H1 (cell line): ENCODE measurements at regions not wholly inside any gene's neighbourhood (a gene's known extent, or its start where the extent isn't known, plus 50 kb on each side); places are given as distances from the start of the nearest gene placed in this dataset.

Experiments used
- CTCF ChIA-PET: fragments of 300-600 bp; sonication (Branson Sonifier 250); formaldehyde crosslinking; loops from one replicate; lab custom pipeline; 2021; ENCODE audit not compliant: partially characterized antibody; lab: Charles Lee
- POLR2A ChIA-PET: fragments of 300-600 bp; sonication (Branson Sonifier 250); formaldehyde crosslinking; loops from one replicate; lab custom pipeline; 2021; ENCODE audit warnings: inconsistent platforms; ENCODE audit not compliant: partially characterized antibody; lab: Charles Lee
- DNase-seq, 2 experiments: peaks; one replicate each; pipeline versions ENCODE4 v3.0.0 to v3.0.0-alpha.2; 2010 to 2022; ENCODE audit warnings: low spot score in 2 of 2, low read depth in 1 of 2, mixed read lengths in 1 of 2
- FAIRE-seq: peaks from 2 replicates; lab custom pipeline; 2011; peaks lifted over from hg19 to GRCh38; lab: Jason Lieb, UNC
- H2AFZ ChIP-seq: 2 replicates; pipeline ENCODE4 v1.8.1; 2012; ENCODE audit warnings: low read length, inconsistent platforms
- H2AK5ac ChIP-seq: 2 replicates; pipeline ENCODE4 v1.6.1; 2013; ENCODE audit warnings: low read depth, low read length
- H2BK120ac ChIP-seq: replicated peaks from 2 replicates; pipeline ENCODE3; 2013; ENCODE audit warnings: low read depth, low read length, inconsistent platforms
- H2BK12ac ChIP-seq: 2 replicates; pipeline ENCODE4 v1.6.1; 2013; ENCODE audit warnings: low read depth, low read length
- H2BK15ac ChIP-seq: 2 replicates; pipeline ENCODE4 v1.6.1; 2013; ENCODE audit warnings: low read length
- H2BK20ac ChIP-seq: 2 replicates; pipeline ENCODE4 v1.6.1; 2013; ENCODE audit warnings: low read length
- H2BK5ac ChIP-seq: 2 replicates; pipeline ENCODE4 v1.6.1; 2013; ENCODE audit warnings: low read depth, low read length
- H3K14ac ChIP-seq: 2 replicates; pipeline ENCODE4 v1.6.1; 2013; ENCODE audit warnings: inconsistent platforms; ENCODE audit not compliant: insufficient read length
- H3K18ac ChIP-seq: 2 replicates; pipeline ENCODE4 v1.6.1; 2013; ENCODE audit warnings: low read length; ENCODE audit errors: extremely low read depth
- H3K23ac ChIP-seq: 2 replicates; pipeline ENCODE4 v1.6.1; 2013; ENCODE audit warnings: inconsistent platforms; ENCODE audit not compliant: insufficient read length
- H3K23me2 ChIP-seq: 2 replicates; pipeline ENCODE4 v1.6.1; 2013; ENCODE audit warnings: low read depth, low read length
- H3K27ac ChIP-seq: 2 replicates; pipeline ENCODE4 v1.6.1; 2011; ENCODE audit warnings: low read depth, low read length, inconsistent platforms
- H3K27me3 ChIP-seq, 4 experiments: replicated peaks in 1 of 4; 1 replicate in 1 of 4; 2 replicates in 3 of 4; pipeline versions ENCODE4 v1.6.1 to v1.8.1; 2011 to 2013; ENCODE audit warnings: low read length in 3 of 4, mild to moderate bottlenecking in 3 of 4, inconsistent platforms in 2 of 4, mixed read lengths in 2 of 4, moderate library complexity in 1 of 4; ENCODE audit not compliant: control insufficient read depth in 3 of 4, insufficient read depth in 3 of 4; ENCODE audit errors: extremely low read depth in 1 of 4
- H3K36me3 ChIP-seq, 4 experiments: 2 replicates each; pipeline versions ENCODE4 v1.6.1 to v1.8.1; 2011 to 2013; ENCODE audit warnings: mild to moderate bottlenecking in 4 of 4, low read length in 3 of 4, moderate library complexity in 2 of 4, control low read depth in 1 of 4, inconsistent platforms in 1 of 4; ENCODE audit not compliant: insufficient read depth in 4 of 4, control insufficient read depth in 2 of 4
- H3K4ac ChIP-seq: replicated peaks from 2 replicates; pipeline ENCODE3; 2013; ENCODE audit warnings: low read length, low read depth, mixed read lengths, inconsistent platforms; ENCODE audit not compliant: insufficient read length
- H3K4me1 ChIP-seq, 4 experiments: replicated peaks in 1 of 4; 1 replicate in 1 of 4; 2 replicates in 3 of 4; pipeline versions ENCODE4 v1.6.1 to v1.8.1; 2011 to 2013; ENCODE audit warnings: low read length in 3 of 4, inconsistent platforms in 2 of 4, mixed read lengths in 1 of 4; ENCODE audit not compliant: insufficient read depth in 4 of 4, control insufficient read depth in 3 of 4
- H3K4me2 ChIP-seq, 2 experiments: 2 replicates each; pipeline versions ENCODE4 v1.6.1 to v1.8.1; 2011 to 2013; ENCODE audit warnings: low read depth in 2 of 2, low read length in 2 of 2, control low read depth in 1 of 2, inconsistent platforms in 1 of 2, mild to moderate bottlenecking in 1 of 2; ENCODE audit not compliant: insufficient read depth in 1 of 2
- H3K4me3 ChIP-seq, 4 experiments: fragments of 200-600, 300-600 bp in 1 of 4; sonication (generic), shearing (Covaris generic), sonication (Bioruptor Twin) in 1 of 4; 2 replicates each; pipeline versions ENCODE4 v1.5.1 to v1.8.1; 2011 to 2016; ENCODE audit warnings: low read length in 4 of 4, low read depth in 3 of 4, control low read depth in 2 of 4, inconsistent platforms in 2 of 4, mild to moderate bottlenecking in 2 of 4, mixed read lengths in 1 of 4, moderate library complexity in 1 of 4; ENCODE audit not compliant: insufficient read depth in 2 of 4; ENCODE audit errors: extremely low read depth in 1 of 4
- H3K56ac ChIP-seq: replicated peaks from 2 replicates; pipeline ENCODE3; 2013; ENCODE audit warnings: low read depth, mild to moderate bottlenecking, mixed read lengths, low read length, inconsistent platforms; ENCODE audit not compliant: insufficient read length
- H3K79me1 ChIP-seq: 2 replicates; pipeline ENCODE4 v1.6.1; 2013; ENCODE audit warnings: low read depth, low read length, control low read depth
- H3K79me2 ChIP-seq, 2 experiments: 2 replicates each; pipeline versions ENCODE4 v1.6.1 to v1.8.1; 2012 to 2013; ENCODE audit warnings: low read length in 2 of 2, mild to moderate bottlenecking in 2 of 2, inconsistent platforms in 1 of 2; ENCODE audit not compliant: insufficient read depth in 2 of 2, control insufficient read depth in 1 of 2
- H3K9ac ChIP-seq, 4 experiments: replicated peaks in 1 of 4; 1 replicate in 1 of 4; 2 replicates in 3 of 4; pipeline versions ENCODE4 v1.6.1 to v1.8.1; 2011 to 2013; ENCODE audit warnings: low read depth in 3 of 4, low read length in 3 of 4, control low read depth in 2 of 4, mild to moderate bottlenecking in 2 of 4, moderate library complexity in 2 of 4, inconsistent platforms in 1 of 4; ENCODE audit errors: extremely low read depth in 1 of 4
- H3K9me3 ChIP-seq, 2 experiments: 2 replicates each; pipeline versions ENCODE4 v1.6.1 to v1.8.1; 2012 to 2013; ENCODE audit warnings: mild to moderate bottlenecking in 2 of 2, moderate library complexity in 2 of 2, control low read depth in 1 of 2, inconsistent platforms in 1 of 2, low read depth in 1 of 2, low read length in 1 of 2, mixed read lengths in 1 of 2; ENCODE audit not compliant: insufficient read depth in 2 of 2
- H4K20me1 ChIP-seq, 2 experiments: replicated peaks in 1 of 2; 2 replicates each; pipeline versions ENCODE3 to v1.8.1; 2011 to 2013; ENCODE audit warnings: inconsistent platforms in 2 of 2, low read length in 2 of 2, mild to moderate bottlenecking in 1 of 2; ENCODE audit not compliant: insufficient read depth in 2 of 2, control insufficient read depth in 1 of 2
- H4K5ac ChIP-seq: 2 replicates; pipeline ENCODE4 v1.6.1; 2013; ENCODE audit warnings: low read length, low read depth, mixed read lengths, inconsistent platforms; ENCODE audit not compliant: insufficient read length
- H4K8ac ChIP-seq: 2 replicates; pipeline ENCODE4 v1.8.0; 2013; ENCODE audit warnings: mild to moderate bottlenecking, moderate library complexity, low read length, inconsistent platforms; ENCODE audit not compliant: insufficient read depth; ENCODE audit errors: extremely low read depth
- H4K91ac ChIP-seq: replicated peaks from 2 replicates; pipeline ENCODE3; 2013; ENCODE audit warnings: low read length, mixed read lengths, inconsistent platforms; ENCODE audit not compliant: insufficient read length
- KDM4A ChIP-seq: IDR thresholded peaks from one replicate; pipeline ENCODE4 v1.7.1; 2012; ENCODE audit warnings: low read depth, mild to moderate bottlenecking, moderate library complexity, low read length, inconsistent platforms; ENCODE audit not compliant: severe bottlenecking
- WGBS, 2 experiments: shearing (Covaris generic) in 1 of 2; methylation state at CpG; one replicate each; pipeline versions ENCODE4 v1.1.6 to v1.1.7; 2013 to 2015; ENCODE audit warnings: low lambda C conversion rate in 2 of 2, mixed read lengths in 2 of 2, inconsistent platforms in 1 of 2, low coverage in 1 of 2, missing lambda C conversion rate in 1 of 2; ENCODE audit not compliant: insufficient replicate concordance in 2 of 2, insufficient coverage in 1 of 2, insufficient read length in 1 of 2; ENCODE audit errors: extremely low coverage in 1 of 2, missing lambda C conversion rate in 1 of 2; 5-methylcytosine and 5-hydroxymethylcytosine counted together

DNA sequence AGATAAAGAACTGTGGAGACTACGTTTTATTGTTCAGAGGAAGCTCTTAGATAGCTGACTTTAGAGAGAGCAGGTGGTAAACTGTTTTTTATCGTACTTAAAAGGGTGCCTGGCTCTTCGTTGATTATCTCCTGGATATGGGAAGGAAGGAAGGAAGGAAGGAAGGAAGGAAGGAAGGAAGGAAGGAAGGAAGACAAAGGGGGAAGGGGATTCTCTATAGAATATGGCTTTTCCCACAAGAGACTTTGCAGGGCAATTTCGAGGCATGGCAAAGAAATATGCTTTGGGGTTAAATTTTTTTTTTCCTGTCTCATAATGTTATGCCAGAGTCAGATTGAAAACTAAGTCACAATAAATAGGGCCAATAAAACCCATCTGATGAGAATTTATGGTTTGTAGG is 271.9 kb upstream of the POU1F1 start:
- CTCF ChIA-PET: interaction anchor here (0.8 kb wide), 1 partner anchor 197 kb away, joined by 3 read pairs; no protein-coding TSS in a partner anchor
- no peak for FAIRE-seq
- no peak for TF ChIP-seq KDM4A

More for the DNA sequence above, 271.9 kb upstream of the POU1F1 start:
- no peak overlapping the region for H4K5ac ChIP-seq
- no peak overlapping the region for H3K27ac ChIP-seq
- no peak overlapping the region for H3K23ac ChIP-seq
- no peak overlapping the region for H3K4ac ChIP-seq
- H4K8ac ChIP-seq: no peak overlapping the region
- H3K36me3 ChIP-seq: no peaks in the 10 kb centered on the region
- no peak overlapping the region for H4K91ac ChIP-seq
- H3K79me2 ChIP-seq: no peaks in the 10 kb centered on the region
- no peak overlapping the region for H3K4me2 ChIP-seq
- H3K9ac ChIP-seq: no peak overlapping the region
- no peak overlapping the region for H3K14ac ChIP-seq
- no peaks in the 10 kb centered on the region for H4K20me1 ChIP-seq
- H2BK120ac ChIP-seq: no peak overlapping the region
- DNase-seq: no peak
- H3K4me3 ChIP-seq: no peak overlapping the region
- no peaks in the 10 kb centered on the region for H3K9me3 ChIP-seq
- POLR2A ChIA-PET: no interaction called here
- H3K79me1 ChIP-seq: no peaks in the 10 kb centered on the region
- no peak overlapping the region for H2BK5ac ChIP-seq
- H3K4me1 ChIP-seq: no peaks in the 10 kb centered on the region
- H3K27me3 ChIP-seq: no peaks in the 10 kb centered on the region
- H3K56ac ChIP-seq: no peak overlapping the region
- H3K18ac ChIP-seq: no peak overlapping the region
- no peaks in the 10 kb centered on the region for H3K23me2 ChIP-seq
- 98% methylated on average over 4 of the region's 4 CpGs; no CpG with 5 or more reads in 1 of the 2 experiments for WGBS, 2 experiments
- H2BK12ac ChIP-seq: no peak overlapping the region
- H2BK15ac ChIP-seq: no peak overlapping the region
- H2AK5ac ChIP-seq: no peak overlapping the region
- H2BK20ac ChIP-seq: no peak overlapping the region
- H2AFZ ChIP-seq: no peak overlapping the region
